ENCODE measurements at regions not wholly inside any gene's neighbourhood (a gene's known extent, or its start where the extent isn't known, plus 50 kb on each side); places are given as distances from the start of the nearest gene placed in this dataset.
"Not testable (repeated sequence)": the region's sequence is repeated elsewhere in the genome, so short reads cannot be mapped to it uniquely, and the experiment has no call there.

GRCh38 chr10:28444031-28444430 lies 88.9 kb upstream of the WAC start:
- DNase-seq (ENCODE audit: low read depth): no peak

GRCh38 chr10:28445516-28445915 lies 87.4 kb upstream of the WAC start:
- DNase-seq (ENCODE audit: low read depth): no peak

DNA sequence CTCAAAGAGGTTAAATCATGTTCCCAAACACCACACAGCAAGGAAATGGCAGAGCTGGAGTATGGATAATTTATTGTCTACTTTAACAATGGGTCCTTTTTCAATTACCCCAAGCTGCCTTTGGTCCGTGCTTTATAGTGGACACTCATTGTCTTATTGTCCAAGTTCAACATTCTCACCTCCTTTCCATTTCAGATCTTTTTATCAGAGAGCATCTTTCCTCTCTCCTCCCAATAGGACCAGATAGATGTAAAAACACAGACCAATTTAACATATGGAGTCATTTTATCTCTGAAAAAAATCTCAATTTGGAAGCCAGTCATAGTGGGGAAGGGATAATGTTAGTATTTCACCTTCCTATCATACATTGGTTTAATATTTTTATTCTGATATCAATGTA lies 83.5 kb upstream of the WAC start:
- DNase-seq (ENCODE audit: low read depth): no peak

DNA sequence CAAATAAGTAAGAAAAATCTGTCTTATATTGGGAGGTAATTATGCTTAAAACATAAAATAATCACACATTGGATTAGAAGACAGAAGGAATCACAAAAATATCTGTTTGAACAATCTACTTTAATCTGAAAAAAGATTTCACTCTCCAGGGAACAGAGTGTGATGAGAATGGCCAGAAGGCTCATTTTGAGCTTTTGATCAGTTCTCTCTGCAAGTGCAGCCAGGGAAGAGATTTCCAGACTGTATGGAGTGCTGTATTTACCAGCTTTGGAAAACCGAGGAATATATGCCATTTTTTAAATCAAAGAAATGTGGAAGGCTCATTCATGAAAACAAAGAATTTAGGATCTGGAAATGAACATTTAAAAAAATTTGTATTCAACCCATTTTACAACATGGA lies 83.0 kb upstream of the WAC start:
- DNase-seq (ENCODE audit: low read depth): no peak

DNA sequence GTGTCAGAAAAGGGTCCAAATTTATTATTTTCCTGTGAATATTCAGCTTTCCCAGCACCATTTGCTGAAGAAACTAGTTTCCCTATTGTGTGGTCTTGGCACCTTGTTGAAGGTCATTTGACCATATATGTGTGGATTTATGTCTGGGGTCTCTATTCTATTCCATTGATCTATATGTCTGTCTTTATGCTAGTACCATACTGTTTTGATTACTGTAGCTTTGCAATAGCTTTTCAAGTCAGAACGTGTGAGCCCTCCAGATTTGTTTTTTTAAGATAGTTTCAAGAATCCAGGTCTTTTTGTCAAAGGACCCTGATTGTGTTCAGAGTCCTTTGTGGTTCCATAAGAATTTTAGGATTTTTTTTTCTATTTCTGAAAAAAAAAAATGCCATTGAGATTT lies 79.0 kb upstream of the WAC start:
- no peak for DNase-seq (ENCODE audit: low read depth)

DNA sequence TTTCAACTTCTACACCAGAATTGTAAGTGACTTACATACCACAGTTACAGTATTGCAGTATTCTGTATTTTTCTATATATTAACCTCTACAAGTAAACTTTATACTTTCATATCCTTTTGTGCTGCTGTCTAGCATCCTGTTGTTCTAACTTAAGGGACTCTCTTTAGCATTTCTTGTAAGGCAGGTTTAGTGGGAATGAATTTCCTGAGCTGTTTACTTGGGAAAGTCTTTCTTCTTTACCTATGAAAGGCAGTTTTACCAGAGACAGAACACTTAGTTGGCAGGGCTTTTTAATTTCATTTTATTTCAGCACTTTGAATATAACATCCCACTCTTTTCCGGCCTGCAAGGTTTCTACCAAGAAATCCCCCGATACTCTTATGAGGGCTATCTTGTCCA lies 75.8 kb upstream of the WAC start:
- DNase-seq (ENCODE audit: low read depth): no peak

DNA sequence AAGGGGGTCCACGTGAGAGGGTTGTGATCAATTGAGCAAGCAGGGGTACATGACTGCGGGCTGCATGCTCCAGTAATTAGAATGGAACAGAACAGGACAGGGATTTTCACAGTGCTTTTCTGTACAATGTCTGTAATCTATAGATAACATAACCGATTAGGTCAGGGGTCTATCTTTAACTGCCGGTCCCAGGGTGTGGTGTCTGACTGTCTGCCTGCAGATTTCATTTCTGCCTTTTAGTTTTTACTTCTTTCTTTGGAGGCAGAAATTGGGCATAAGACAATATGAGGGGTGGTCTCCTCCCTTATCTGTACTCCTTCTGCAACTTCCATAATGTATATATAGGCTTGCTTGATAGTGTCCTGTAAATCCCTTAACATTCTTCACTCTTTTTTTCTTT lies 75.0 kb upstream of the WAC start:
- DNase-seq (ENCODE audit: low read depth): not testable (repeated sequence)

- DNase-seq (ENCODE audit: low read depth): no peak
Observed at GRCh38 chr10:28459453-28460144, 73.3 kb upstream of the WAC start.

DNA sequence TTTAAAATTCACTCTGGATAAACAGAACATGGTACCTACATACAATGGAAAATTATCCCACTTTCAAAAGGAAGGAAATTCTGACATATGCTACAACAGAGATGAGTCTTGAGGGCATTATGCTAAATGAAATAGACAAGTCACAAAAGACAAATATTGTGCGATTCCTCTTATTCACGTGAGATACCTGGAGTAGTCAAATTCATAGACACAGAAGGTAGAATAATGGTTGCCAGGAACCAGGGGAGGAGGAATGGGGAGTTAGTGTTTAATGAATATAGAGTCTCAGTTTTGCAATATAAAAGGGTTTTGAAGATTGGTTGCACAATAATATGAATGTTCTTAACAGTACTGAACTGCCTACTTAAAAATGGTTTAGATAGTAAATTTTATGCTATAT lies 69.8 kb upstream of the WAC start:
- no peak for DNase-seq (ENCODE audit: low read depth)

DNA sequence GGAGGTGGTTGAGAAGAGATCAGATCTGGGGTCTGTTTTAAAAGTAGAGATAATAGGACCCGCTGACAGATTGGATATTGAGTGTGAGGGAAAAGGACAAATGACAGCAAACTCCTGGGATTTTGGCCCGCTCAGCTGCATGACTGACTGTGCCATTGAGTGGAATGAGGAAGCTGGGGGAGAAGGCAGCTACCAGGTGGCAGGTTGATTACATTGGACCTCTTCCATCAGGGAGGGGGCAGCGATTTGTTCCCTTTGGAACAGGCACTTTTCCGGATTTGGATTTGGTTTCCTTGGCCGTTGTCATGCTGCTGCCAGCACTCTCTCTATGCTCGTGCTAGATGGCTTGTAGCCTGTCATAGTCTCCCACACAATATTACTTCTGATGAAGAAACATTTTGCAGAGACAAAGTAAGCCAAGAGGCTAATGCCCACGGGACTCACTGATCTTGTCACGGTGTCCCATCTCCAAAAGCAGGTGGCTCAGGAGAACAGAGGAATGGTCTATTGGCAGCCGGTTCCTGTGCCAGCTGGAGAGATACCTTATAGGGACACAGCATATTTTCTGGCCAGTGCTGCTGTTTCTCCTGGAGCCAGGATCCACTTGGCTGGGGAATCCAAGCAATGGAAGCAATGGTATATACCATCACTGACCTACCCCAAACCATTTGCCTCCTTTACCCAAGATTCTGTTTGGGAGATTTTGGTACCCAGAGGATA lies 69.1 kb upstream of the WAC start:
- no peak for DNase-seq (ENCODE audit: low read depth)

DNA sequence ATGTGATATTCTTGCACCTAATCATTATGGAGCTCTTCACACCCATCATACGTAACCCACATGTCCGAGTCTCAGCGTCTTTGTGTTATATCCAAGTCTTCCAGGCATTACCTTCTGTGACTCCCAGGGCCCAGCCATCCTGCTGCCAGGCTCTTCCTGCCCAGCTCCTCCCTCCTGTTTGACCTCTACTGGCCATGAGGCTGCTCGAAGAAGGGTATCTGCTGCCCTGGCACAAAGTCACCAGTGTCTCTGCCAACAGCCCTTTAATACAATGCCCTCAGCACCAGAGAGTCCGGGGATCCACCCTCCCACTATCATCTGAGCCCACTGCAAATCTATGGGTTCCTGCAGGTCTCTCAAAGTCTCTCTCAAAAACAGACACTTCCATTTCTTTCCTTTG lies 65.3 kb upstream of the WAC start:
- no peak for DNase-seq (ENCODE audit: low read depth)

- no peak for DNase-seq (ENCODE audit: low read depth)
Observed at GRCh38 chr10:28468707-28469483, 64.0 kb upstream of the WAC start.

DNA sequence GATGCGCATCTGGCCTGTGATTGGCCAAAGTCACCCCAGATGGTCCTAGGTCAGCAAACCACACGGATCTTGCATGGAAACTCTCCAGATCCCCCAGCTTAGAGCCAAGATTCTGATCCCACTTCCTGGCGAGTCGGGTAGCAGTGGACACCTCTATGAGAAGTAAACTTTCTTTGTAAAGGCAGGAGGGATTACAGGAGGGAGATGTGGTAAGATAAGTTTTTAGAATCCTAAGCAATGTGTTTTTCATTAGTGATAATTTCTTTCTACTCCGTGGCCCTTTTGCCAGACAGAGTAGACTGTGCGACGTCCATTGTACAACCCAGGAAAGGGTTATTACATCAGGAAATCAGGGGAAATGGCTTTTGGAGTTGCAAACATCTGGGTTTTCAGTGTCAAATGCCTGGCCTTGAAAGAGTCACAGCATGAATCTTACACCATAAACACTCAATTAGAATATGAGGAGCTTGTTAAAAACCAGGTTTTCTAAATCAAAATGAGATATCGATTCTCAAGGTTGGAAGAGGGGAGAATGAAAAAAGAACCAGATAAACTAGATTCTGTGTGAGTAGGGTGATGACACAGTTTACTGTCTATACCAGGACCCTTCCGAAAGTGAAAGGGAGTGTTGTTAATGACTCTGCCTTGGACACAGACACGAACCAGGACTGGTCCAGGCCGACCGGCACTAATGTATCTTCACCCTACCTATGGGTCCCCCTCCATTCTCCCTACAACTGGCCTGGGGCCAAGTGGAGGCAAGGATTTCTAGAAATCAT lies 61.9 kb upstream of the WAC start:
- DNase-seq (ENCODE audit: low read depth): no peak

DNA sequence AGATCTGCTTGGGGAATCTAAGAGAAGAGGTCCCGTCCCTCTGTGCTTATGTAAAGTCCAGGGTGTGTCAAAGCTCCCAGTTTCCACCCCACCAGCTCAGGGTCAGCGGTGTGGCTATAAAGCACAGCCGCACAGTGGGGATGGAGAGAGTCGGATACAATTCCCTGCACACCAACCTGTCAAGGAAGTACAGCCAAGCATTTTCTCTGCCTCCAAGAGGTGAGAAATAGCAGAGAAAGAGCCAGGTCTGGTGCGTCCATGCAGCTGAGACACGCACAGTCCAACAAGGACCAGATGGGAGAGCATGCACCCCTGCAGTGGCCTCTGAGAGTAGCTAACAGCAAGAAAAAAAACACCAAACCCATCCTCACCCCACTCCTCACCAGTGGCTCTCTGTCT lies 61.3 kb upstream of the WAC start:
- no peak for DNase-seq (ENCODE audit: low read depth)

GRCh38 chr10:28478646-28479045 lies 54.3 kb upstream of the WAC start:
- no peak for DNase-seq (ENCODE audit: low read depth)

DNA sequence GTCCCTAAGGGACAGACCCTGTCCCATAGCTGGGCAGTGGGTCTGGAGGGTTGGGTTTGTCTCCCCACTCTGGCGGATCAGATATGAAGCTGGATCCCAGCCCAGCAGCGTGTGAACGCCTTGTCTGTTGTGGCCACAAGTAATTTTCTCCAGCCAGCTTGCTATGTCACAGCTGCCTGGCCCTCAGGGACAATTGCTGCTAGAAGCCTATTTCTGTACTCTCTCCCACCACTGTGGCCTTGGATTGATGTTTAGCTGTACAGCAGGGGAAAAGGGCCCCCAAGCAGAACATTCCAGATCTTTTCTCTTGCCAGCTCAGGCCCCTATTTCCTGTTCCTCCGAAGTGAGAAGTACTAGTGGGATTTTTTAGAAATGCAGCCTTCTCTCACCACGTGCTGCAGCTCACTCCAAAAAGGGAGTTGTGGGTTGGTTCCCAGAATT lies 53.5 kb upstream of the WAC start:
- no peak for DNase-seq (ENCODE audit: low read depth)

- DNase-seq (ENCODE audit: low read depth): no peak
Observed at GRCh38 chr10:28479927-28480627, 52.8 kb upstream of the WAC start.

DNA sequence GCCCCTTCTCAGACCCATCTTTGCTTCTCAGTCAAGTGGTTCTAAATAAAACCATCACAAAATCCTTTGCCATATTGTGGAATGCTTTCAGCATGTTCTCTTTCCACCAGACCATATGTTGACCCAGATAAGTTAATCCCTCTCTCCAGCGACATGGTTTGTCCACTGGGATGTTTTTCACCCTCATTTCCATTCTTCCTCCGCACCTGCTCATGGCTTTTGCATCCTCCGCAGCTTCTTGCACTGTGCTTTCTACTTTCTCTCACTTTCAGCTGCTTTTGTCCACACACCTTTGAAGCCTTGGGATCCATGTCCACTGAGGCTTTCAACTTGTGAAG lies 52.3 kb upstream of the WAC start:
- DNase-seq (ENCODE audit: low read depth): no peak

DNA sequence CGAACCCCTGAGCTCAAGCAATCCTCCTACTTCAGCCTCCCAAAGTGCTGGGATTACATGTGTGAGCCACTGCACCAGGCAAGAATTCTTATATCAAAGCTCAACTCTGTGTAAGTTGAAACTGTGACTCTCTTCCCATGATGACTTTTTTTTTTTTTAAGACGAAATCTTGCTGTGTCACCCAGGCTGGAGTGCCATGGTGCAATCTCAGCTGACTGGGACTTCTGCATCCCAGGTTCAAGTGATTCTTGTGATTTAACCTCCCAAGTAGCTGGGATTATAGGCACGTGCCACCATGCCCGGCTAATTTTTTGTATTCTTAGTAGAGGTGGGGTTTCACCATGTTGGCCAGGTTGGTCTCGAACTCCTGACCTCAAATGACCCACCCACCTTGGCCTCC lies 51.6 kb upstream of the WAC start:
- DNase-seq (ENCODE audit: low read depth): not testable (repeated sequence)

GRCh38 chr10:28481968-28482367 lies 51.0 kb upstream of the WAC start:
- DNase-seq (ENCODE audit: low read depth): no peak
